Activated naive CD4-positive, alpha-beta T cell treated with Interleukin-2 at 50 U/mL for 16 hours (primary cell): ENCODE measurements at regions not wholly inside any gene's neighbourhood (a gene's known extent, or its start where the extent isn't known, plus 50 kb on each side); places are given as distances from the start of the nearest gene placed in this dataset.
"Not testable (repeated sequence)": the region's sequence is repeated elsewhere in the genome, so short reads cannot be mapped to it uniquely, and the experiment has no call there.

Experiments used
- DNase-seq: peaks from one replicate; pipeline ENCODE4 v3.0.0-alpha.2; 2020

DNA sequence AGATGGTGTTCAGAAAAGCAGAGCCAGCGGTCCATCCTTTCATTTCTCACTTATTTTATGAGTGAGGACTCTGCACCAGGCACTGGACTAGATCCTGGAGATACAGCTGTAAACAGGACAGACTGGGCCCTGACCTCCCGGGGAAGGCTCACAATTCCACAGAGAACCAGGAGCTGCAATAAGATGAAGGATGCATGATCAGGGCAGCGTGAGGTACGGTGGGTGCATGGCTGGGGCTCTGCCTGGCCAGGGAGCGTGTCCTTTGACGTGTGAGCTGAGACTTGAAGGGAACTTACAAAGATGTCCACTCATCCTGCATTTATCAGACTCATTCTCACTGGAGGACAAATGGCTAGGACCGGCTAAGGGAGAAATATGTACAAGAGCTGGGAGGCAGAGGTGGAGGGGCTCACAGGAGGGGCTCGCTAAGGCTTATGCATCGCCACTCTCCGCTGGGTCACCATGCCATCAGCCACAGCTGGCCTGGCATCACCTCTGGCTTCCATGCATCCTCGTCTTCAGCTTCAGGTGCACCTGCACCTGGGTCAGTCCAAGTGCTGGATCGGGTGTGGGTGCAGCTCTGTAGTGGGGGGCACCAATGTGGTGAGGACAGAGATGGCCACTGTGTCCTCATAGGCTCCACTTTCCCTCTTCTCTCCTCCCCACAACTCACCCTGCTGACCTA, 213.9 kb downstream of the TOMM20 start:
- no peak for DNase-seq

DNA sequence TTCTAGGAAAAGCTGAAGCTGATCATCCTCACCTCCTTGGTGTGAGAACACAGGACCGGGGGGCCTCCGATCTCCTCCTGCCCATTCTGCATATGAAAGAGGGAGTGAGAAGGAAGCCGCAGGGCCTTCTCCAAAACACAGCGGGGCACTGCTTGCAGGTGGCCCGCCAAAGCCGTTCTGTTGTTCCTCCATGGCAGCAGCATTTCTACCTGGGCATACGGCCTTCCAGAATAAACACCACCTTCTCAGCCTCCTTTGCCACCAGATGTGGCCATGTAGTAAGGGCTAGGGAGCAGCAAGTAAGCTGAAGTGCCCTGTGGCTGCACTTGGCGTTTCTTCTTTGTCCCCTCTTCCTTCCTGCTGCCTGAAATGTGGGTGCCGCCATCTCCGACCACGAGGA, 214.9 kb downstream of the TOMM20 start:
- no peak for DNase-seq

DNA sequence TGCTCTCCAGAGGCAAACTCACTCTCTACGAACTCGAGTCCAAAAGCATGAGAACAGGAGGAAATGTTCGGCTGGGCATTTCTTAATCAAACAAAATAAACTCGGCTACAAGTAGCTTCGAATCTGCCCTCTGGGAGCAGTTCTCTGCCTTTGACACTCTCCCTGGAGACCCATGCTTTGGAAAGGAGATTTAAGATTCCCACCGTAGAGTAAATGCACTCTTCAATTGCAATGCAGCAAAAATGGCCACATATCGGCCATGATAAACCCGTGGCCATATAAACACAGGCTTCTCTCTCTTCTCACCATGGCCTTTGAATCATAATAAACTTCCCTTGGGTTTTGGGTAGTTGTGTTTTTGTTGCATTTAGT, 215.4 kb downstream of the TOMM20 start:
- no peak for DNase-seq

DNA sequence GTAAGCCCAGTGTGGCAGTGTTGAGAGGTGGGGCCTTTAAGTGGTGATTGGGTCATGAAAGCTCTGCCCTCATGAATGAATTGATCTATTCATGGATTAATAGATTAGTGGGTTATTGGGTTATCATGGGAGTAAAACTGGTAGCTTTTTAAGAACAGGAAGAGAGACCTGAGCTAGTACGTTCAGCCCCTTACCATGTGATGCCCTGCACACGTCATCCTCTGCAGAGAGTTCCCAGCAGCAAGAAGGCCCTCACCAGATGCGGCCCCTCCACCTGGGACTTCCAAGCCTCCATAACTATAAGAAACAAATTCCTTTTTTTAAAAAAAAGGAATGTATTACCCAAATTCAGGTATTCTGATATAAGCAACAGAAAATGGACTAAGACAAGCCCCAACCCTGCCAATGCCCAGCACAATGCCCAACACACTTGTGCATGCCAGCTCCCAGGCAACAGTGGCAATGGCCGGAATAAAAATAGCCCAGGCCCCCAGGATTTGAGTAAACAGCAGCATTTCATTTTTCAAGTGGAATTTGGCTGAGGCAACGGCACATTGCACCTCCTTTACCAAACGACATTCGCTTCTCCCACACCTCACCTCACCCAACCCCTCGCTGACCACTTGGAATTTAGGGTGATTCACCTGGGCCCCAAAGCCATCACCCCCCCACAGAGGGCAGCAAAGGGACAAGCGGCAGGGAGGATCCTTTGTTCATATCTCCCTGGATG, 215.9 kb downstream of the TOMM20 start:
- no peak for DNase-seq

DNA sequence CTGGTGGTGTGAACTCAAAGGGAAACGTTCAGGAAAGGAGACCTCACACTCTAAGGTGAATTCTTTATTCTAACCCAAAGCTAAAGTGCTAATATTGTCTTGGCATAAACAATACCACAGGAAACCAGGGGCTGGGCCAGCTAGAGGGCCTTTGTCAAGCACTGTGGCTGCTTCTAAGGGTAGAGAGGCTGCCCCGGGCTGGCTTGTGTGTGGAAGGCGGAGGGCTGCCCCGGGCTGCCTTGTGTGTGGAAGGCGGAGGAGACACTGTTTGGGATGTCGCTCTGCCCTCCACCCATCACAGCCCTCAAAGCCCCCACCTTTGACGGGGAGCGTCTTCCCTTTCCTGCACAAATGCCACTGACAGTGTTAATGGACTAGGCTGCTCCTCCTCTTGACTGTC, 216.8 kb downstream of the TOMM20 start:
- peak; percentile 19 for DNase-seq

DNA sequence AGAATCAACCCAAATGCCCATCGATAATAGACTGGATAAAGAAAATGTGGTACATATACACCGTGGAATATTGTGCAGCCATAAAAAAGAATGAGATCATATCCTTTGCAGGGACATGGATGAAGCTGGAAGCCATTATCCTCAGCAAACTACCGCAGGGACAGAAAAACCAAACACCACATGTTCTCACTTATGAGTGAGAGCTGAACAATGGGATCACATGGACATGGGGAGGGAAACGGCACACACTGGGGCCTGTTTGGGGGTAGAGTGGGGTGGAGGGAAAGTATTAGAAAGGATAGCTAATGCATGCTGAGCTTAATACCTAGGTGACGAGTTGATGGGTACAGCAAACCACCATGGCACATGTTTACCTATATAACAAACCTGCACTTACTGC, 217.5 kb downstream of the TOMM20 start:
- DNase-seq, result not testable (repeated sequence)

DNA sequence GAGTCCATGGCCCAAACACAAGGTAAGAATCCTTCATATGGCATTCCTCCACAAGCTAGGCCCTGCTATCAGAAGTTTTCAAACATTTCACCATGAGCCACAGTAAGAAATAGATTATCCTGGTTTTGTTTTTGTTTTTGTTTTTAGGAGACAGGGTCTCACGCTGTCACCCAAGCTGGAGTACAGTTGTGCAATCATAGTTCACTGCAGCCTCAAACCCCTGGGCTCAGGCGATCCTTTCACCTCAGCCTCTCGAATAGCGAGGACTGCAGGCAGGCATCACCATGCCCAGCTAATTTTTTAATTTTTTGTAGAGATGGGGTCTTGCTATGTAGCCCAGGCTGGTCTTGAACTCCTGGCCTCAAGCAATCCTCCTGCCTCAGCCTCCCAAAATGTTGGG, 218.8 kb downstream of the TOMM20 start:
- DNase-seq, result no peak

DNA sequence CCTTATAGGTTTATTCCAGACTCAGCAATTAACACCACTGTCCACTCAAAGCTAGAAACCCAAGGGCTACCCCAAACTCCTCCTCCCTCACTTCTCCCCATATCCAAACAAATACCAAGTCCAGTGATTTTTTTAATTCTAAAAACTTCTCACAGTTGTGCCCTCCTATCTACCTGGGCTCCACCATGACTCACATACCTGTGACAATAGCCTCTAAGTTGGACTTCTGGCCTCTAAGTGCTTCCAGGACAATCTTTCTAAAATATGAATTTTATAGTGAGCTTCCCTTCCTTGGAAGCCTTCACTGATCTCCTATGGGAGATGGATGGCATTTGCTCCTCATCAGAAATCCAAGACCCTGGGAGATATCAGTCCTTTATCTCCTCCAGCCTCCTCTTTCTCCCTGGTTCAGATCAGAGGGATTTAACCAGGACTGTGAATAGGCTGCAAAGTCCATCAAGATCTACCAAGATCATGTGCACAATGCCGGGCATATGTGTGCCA, 219.3 kb downstream of the TOMM20 start:
- no peak for DNase-seq

DNA sequence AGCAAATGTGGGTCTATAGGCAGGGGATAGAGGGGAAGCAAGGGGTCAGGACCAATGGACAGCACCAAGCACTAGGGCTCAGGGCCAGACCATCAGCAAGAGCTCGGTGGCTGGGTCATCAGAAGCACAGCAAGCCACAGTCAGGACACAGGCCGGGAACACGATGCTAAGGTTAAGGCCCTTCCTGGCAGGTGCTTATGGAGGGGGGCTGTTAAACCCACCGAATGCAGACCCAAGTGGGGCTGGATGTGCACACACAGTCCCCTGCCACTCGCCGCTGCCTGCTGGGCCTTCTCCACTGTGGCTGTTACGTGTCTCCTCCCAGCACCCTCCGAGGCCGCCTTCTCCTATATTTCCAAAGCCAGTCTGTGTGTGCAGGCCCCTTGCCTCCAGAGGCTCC, 220.1 kb downstream of the TOMM20 start:
- DNase-seq, result no peak

DNA sequence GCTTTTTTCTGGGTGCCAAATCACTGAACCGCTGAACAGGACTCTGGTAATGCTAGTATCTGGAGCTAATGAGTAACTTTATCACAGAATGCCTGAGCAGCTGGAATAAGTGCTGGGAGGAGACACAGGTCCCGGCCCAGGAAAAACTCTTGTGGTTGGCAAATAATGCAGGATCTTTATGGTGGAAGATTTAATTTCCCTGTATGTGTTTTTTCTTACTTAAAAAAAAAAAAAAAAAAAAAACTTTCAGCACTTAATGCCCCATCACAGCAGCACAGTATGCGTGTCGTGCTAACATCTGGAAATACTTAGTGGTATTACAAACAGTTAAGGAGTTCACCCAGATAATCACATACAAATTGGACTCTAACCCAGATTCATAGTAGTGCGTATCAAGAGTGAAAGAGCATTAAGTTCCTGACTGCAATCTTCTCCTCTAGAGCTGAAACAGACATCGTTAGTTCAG, 220.7 kb downstream of the TOMM20 start:
- no peak for DNase-seq

DNA sequence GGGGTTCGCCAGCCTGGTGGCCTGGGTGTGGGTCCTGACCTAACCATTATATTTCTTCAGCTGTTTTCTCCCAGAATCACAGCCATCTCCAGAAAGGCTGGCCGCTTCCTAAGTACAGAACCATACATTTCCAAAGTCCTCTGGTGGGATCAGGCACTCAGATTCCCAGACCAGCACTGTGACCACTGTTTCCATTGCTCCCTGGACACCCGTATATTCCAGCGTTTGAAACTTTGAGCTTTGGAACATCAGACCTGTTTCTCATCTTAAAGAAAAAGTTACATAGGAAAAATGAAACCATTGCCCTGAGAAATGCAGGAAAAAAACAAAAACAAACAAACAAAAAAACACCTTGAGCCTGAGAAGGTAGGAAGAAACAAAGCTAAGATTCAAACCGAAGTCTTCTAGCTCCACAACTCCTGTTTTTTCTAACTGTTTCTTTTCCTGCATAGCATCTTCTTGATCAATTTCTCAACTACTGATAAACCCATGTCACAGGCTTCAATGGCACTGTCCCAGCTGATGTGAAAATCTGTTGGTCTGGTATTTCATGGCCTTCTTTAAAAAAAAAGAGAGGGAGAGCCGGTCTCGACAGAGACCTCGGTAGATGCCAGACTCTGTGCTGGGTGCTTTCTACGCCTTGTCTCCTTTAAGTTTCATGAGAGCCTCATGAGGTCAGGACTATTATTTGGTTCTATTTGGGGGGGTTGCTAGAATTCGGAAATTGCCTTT, 221.3 kb downstream of the TOMM20 start:
- no peak for DNase-seq

DNA sequence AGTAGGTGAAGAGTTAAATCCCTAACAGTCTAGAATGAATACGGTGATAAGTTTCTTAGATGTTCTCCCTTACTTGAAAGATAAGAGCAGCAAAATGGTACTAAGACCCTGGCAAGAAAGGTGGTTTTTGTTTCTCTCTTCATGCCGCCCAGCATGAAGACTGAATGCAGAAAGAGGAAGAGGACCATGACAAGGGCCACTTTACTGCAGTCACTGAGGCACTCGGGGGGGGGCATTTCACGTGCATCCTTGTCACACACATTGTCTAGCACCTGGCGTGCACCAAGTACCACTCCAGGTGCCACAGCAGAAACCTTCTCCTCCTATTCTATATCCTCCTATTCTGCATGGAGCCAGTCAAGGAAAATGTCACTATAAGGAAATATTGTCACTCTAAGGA, 222.0 kb downstream of the TOMM20 start:
- DNase-seq, result no peak

DNA sequence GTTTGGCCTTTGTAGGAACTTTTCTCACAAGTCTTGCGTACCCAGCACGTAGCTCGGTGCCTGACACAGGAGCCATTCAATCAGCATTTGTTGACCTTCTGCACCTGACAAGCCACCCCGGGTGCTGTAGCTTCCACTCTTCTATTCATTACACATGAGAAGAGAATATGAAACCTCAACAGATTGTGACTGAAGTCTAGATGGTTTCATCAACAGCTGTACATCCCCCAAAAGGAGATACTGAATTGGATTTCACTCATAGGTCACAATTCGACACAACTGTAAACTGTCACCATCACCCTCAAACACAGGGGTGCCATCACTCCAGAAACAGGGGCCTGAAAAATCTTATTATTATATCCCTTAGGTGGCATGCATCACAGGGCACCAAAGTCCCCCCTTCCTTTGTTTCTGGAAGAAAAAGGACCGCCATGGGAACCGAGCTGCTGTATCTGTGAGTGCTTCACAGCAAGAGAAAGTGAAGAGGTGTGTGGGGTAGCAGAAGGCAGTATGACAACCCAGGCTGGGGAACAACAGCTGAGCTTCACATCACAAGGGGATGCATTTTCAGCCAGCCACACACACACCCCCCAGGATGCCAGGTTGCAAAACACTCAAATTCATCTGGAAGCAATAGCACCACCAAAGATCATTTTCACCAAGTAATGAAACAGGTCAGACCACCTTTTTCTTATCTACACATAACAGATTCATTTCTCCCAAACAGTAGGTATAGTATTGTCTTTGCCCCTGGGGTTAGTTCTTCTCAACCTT, 225.7 kb downstream of the TOMM20 start:
- no peak for DNase-seq

DNA sequence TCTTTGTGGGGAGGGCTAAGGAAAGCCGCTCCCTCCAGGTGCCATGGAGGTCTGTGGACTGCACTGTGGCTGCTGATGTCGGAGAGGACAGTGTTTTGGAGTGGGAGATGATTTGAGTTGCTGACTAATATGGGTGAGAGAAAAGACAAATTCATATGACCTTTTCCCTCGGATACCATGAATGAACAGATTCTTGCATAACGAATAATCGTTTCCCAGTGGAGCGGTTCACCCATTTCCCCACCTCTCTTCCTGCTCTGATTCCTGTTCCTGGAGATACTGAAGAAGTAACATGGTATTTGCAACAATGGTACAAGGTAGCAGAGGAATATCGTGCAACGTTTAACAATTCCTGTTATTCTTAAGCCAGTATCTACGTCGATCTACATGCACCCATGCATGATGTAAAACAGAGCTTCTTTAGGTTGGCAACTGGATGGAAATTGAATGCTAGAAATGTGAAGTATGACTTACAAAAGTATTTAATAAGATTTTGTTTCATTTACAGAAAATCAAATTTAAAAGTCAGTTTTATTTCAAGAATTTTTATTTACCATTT, 227.1 kb downstream of the TOMM20 start:
- DNase-seq, result no peak

DNA sequence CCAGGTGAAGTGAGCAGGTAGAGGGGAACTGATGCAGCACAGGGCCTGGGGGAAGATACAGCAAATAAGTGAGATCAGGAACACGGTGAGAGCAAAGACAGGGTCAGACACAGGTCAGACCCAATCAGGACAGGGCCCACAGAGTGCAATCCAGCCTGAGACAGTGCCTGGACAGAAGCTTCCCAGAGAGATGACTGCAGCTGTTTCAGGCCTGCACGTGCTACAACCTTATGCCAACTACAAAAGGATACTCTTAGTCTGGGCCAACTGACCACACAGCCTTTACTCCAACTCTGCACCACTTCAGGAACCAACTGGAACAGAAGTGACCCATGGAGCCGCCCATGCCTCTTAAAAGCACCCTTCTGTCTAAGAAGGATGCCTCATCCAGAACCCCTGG, 228.0 kb downstream of the TOMM20 start:
- no peak for DNase-seq

DNA sequence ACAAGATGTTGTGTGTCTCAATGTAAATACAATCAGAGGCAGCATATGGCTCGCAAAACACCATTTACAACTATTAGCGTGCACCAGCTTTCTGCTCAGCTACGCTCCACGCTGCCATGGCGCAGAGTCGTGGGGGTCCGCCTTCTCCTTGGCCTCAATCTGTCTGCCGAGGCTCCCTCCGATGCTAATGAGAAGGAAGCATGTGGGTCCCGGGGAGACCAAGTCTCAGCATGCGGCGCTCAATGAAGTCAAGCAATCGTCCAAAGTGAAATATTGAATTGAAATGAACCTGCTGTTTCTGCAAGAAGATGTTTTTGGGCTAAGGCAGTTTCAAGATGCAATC, 228.9 kb downstream of the TOMM20 start:
- no peak for DNase-seq

DNA sequence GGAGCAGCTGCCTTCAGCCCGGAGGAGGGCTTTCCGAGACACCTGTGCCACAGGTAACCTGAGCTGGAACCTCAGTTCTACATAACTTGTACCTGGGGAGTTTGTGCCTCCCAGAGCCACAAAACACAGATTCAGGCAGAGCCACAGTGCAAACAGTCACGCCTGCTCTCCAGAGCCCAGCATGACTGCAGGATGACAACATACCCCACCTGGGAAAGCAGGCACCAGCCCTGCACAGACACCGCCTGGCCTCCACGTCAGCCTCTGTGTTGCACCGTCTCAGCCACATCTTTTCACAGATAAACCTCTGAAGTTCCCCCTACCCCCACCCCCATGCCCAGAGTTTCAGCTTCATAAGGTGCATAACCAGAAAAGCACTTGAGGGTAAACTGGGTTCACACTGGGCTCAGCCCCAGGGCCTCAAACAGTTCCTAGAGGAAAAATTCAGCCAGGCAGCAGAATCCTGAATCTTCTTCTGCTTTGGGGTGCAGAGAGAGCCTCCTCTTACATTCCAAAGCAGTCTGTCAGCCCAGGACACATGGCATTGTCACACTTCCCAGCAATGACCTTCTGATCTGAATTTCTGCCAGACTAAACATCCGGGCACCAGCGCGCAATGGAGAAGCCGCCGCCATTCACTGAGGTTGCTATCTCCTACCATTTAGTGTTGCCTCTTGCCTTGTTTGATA, 229.5 kb downstream of the TOMM20 start:
- DNase-seq, result no peak

DNA sequence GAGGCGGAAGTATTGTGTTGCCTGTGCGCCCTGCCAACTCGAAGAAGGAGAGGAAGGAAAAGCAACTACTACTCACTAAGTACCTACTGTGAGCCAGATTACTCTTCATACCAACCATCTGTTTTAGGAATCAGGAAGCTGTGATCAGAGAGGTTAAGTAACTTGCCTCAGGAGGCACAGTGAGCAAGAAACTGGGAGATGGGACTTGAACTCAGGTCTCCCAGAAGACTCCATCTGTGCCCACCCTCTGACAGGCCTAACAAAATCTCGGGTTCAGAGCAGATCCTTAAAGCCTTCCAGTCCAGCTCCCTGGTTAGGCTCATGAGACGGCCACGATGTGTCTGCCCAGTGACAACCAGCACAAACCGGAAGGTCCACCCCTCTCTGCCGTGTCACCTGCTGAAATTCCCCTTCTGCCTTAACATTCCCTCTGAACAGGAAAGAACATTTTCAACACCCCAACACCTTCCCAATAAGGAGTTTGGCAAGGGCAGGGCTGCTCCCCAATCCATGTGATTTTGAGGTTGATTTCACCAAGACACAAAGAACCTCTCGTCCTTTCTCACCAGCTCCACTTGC, 230.1 kb downstream of the TOMM20 start:
- no peak for DNase-seq

DNA sequence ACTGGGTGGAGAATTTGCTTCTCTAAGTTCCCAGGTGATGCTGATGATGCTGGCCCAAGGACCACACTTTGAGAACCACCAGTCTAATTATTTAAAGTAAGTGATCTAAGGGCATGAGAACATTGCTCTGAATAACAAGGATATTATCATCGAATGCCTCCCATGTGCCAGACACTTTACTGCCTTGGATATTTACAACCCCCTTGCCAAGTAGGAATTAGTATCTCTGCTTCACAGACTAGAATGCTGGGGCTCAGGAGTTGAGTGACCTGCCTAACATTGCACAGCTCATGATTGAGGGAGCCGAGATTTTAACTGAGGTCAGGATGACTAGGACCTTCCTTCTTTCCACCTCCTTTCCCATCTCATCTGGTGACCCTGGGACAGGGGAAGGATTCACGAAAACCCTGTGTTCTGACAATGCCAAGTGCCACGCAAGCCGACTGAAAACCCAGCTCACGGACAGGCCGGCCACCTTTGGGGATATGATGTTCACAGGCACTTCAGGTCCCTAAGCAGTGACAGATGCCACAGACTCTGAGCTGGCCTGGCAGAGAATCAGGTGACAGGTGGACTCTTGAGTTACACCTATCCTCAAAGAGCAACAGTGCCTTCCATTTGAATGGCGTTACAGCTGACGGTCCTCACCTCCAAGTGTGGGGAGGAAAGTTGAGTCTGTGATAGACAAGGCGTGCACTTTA, 230.7 kb downstream of the TOMM20 start:
- no peak for DNase-seq

DNA sequence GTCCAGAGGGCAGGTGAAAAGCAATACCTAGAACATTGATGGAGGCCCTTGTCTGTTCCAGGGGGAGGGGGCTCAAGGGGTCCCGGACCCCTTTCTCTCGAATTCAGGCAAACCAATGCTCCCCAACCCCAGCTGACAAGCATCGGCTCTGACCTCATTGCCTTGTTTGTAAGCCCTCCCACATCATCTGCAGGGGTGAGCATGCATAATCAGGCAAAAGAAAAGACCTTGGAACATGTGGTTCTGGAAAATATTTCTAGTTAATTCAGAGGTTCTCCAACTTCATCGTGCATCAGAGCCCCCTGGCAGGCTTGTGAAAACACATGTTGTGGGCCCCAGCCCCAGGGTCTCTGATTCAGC, 231.3 kb downstream of the TOMM20 start:
- DNase-seq, result no peak
